Activated CD8-positive, alpha-beta memory T cell treated with anti-CD3 and anti-CD28 coated beads for 24 hours (primary cell): ENCODE measurements at regions not wholly inside any gene's neighbourhood (a gene's known extent, or its start where the extent isn't known, plus 50 kb on each side); places are given as distances from the start of the nearest gene placed in this dataset.
"Not testable (repeated sequence)": the region's sequence is repeated elsewhere in the genome, so short reads cannot be mapped to it uniquely, and the experiment has no call there.

ENCODE experiments used
- DNase-seq: peaks from one replicate; pipeline ENCODE4 v3.0.0-alpha.2; 2020

DNA sequence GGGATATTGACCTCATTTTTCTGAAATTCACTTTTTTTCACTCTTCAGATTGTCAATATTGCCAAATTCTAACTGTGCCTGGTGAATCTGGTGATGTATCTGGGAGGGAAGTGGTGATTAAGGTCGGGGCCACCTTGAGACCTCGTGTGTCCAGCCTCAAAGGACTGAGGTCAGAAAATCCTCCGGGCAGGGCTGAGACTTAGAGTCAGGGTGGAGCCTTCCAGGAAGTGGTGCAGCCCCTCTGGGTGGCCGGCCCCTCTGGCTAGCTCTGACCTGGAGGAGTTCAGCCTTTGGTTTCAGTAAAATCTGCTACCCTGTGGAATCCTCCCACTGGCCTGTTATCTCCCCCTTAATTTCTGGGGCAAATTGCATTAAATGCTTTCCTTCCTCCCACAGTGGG lies 175.7 kb downstream of the TRIM43 start:
- DNase-seq: peak; percentile 24

- DNase-seq: not testable (repeated sequence)
Observed at GRCh38 chr2:95767950-95768349, 176.1 kb downstream of the TRIM43 start.

DNA sequence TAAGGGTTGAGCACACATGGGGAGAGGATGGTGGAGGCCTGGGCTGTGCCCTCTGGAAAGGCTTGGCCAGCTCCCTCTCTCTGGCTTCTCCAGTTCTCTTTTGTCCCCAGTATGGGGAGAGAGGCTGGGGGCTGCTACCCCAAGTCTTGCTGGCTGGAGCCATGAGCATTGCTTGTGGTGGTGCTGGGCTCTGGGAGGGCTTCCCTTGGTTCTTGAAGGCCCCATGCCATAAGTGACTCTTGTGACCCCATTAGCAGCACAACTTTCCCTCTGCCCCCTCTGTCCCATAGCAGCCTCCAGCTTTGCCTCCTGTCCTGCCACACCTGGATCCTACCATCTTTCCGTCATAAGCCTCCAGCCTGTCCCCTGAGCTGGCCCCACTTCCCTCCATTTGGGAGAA lies 177.5 kb downstream of the TRIM43 start:
- DNase-seq: not testable (repeated sequence)

DNA sequence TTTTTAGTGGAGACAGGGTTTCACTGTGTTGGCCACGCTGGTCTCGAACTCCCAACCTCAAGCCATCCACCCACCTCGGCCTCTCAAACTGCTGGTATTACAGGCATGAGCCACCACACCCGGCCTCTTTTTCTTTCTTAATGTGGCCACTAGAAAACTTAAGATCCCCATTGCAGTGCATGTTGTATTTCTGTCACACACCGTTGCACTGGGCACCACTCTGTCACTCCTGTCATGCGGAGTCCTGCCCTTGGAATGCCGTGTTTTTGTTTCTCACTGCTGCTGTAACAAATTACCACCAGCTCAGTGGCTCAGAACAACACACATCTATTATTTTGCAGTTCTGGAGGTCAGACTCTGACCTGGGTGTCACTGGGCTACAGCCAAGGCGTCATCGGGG lies 178.9 kb downstream of the TRIM43 start:
- DNase-seq: not testable (repeated sequence)

DNA sequence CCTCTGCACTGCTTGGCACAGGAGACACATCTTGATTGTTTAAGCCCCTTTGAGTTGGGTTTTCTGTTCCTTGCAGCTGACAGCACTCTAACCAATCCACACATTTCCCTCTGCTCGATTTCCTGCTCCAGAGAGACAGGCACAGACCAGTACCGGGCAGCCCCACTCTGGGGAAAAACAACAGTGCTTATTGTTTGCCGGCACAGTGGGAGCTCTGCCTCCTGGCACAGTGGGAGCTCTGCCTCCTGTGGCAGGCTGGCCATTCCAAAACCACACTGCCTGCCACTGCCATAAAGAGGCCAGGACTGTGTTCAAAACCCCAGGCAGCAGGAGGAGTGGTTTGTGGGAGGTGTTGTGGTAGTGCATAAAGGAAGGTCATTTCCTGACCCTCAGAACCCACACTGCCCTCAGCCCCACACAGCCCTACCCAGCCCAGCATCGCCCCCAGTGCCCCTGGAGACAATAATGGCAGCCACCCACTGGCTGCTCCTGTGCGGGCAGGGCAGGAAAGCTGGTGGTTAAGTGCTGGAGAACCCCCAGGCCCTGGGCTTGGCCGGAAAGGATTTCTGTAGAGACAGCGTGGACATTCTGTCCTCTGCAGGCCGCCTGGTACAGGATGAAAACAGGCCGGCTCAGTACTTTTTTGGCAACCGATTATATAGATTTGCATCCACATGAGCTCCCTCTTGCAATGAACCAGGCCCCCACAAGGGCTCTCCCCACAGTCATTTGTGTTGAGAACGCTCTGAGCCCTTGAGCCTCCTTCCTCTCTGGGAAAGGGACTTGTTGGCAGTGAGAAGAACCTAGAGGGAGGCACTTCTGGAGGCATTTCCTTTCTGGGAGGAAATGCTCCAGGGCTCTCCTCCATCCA lies 182.8 kb downstream of the TRIM43 start:
- DNase-seq: not testable (repeated sequence)

- DNase-seq: not testable (repeated sequence)
Observed at GRCh38 chr2:95775193-95775531, 183.4 kb downstream of the TRIM43 start.
